ENCODE measurements at regions not wholly inside any gene's neighbourhood (a gene's known extent, or its start where the extent isn't known, plus 50 kb on each side); places are given as distances from the start of the nearest gene placed in this dataset.

DNA sequence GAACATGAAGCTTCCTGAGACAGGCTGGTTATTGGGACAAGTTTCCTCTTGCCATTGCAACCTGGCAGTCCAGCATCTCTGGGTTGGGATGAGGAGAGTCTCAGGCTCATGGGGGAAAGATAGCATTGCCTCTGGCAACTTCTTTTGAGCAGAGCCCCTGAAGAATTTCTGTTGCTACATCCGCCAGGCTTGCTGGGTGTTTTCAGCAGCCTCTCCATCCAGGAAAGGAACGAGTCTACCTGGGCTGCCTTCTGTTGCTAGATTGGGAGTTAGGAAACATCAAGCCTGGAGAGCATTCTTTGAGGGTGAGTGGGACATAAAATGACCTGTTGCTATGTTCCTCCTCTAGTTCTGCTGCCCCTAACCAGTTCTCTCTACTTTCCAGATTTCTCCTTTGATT, 313.5 kb downstream of the RFPL4B start:
- no peak for TF ChIP-seq CTCF (conservative IDR thresholded peaks at IDR 0.05)
- TF ChIP-seq ZFX (IDR thresholded peaks at IDR 0.05): no peak

All from C4-2B (cell line).